SK-N-SH (cell line): ENCODE measurements at regions not wholly inside any gene's neighbourhood (a gene's known extent, or its start where the extent isn't known, plus 50 kb on each side); places are given as distances from the start of the nearest gene placed in this dataset.

Experiments
- CTCF ChIA-PET: fragments of 300-600, 350-600 bp; formaldehyde crosslinking; extraction: SDS; loops from one replicate; lab custom pipeline; 2021; lab: Yijun Ruan, JAX
- POLR2A ChIA-PET: fragments of 350-600 bp; sonication (Branson Sonifier 250); formaldehyde crosslinking; extraction: SDS; loops from one replicate; lab custom pipeline; 2020; ENCODE audit warnings: antibody characterized with exemption, inconsistent platforms; lab: Yijun Ruan, JAX
- DNase-seq: peaks from one replicate; pipeline ENCODE4 v3.0.0; 2012
- H2AFZ ChIP-seq: fragments of 200-600 bp; sonication (generic); 2 replicates; pipeline ENCODE4 v1.8.1; 2016; ENCODE audit warnings: antibody characterized with exemption, mild to moderate bottlenecking, low read depth
- H3F3A ChIP-seq: fragments of 200-600 bp; sonication (generic); replicated peaks from 2 replicates; pipeline ENCODE3; 2016; ENCODE audit warnings: antibody characterized with exemption, mild to moderate bottlenecking; ENCODE audit not compliant: insufficient read depth
- H3K27ac ChIP-seq, 2 experiments: fragments of 200-500 bp in 1 of 2; fragments of 200-600 bp in 1 of 2; sonication (Bioruptor generic) in 1 of 2; sonication (generic), shearing (Covaris generic) in 1 of 2; 2 replicates each; pipeline versions ENCODE4 v1.5.1 to v1.6.1; 2014 to 2016; ENCODE audit warnings: low read depth in 2 of 2, inconsistent platforms in 1 of 2, low read length in 1 of 2, mild to moderate bottlenecking in 1 of 2, mixed read lengths in 1 of 2
- H3K27me3 ChIP-seq: fragments of 200-600 bp; sonication (generic), shearing (Covaris generic); 2 replicates; pipeline ENCODE4 v1.6.1; 2016; ENCODE audit warnings: mixed run types; ENCODE audit not compliant: insufficient read depth
- H3K36me3 ChIP-seq, 2 experiments: fragments of 200-500 bp in 1 of 2; fragments of 200-600 bp in 1 of 2; sonication (Bioruptor generic) in 1 of 2; sonication (generic) in 1 of 2; replicated peaks in 1 of 2; 2 replicates each; pipeline versions ENCODE3 to v1.5.1; 2014 to 2016; ENCODE audit warnings: low read length in 1 of 2, mild to moderate bottlenecking in 1 of 2; ENCODE audit not compliant: insufficient read depth in 2 of 2, control insufficient read depth in 1 of 2
- H3K4me1 ChIP-seq, 2 experiments: fragments of 200-500 bp in 1 of 2; fragments of 200-600 bp in 1 of 2; sonication (Bioruptor generic) in 1 of 2; sonication (generic), shearing (Covaris generic) in 1 of 2; 2 replicates each; pipeline versions ENCODE4 v1.5.1 to v1.6.1; 2014 to 2016; ENCODE audit warnings: low read depth in 1 of 2, low read length in 1 of 2, mixed run types in 1 of 2; ENCODE audit not compliant: insufficient read depth in 2 of 2, control insufficient read depth in 1 of 2
- H3K4me2 ChIP-seq: fragments of 200-600 bp; sonication (generic), shearing (Covaris generic); 2 replicates; pipeline ENCODE4 v1.6.1; 2017; ENCODE audit warnings: mixed run types
- H3K4me3 ChIP-seq, 2 experiments: fragments of 200-500 bp in 1 of 2; fragments of 200-600 bp in 1 of 2; sonication (Bioruptor generic) in 1 of 2; sonication (generic), shearing (Covaris generic) in 1 of 2; 2 replicates each; pipeline versions ENCODE4 v1.5.1 to v1.8.1; 2014 to 2016; ENCODE audit warnings: low read depth in 2 of 2, inconsistent platforms in 1 of 2, low read length in 1 of 2, mild to moderate bottlenecking in 1 of 2, mixed read lengths in 1 of 2, moderate library complexity in 1 of 2
- H3K79me2 ChIP-seq: fragments of 200-600 bp; sonication (generic); 2 replicates; pipeline ENCODE4 v1.8.1; 2017; ENCODE audit warnings: mild to moderate bottlenecking; ENCODE audit not compliant: insufficient read depth
- H3K9ac ChIP-seq: fragments of 200-600 bp; sonication (generic); 2 replicates; pipeline ENCODE4 v1.6.1; 2017; ENCODE audit warnings: mixed run types
- H3K9me2 ChIP-seq: fragments of 200-600 bp; sonication (generic); 2 replicates; pipeline ENCODE4 v1.6.1; 2017; ENCODE audit warnings: mixed run types
- H3K9me3 ChIP-seq: fragments of 200-600 bp; sonication (generic); 2 replicates; pipeline ENCODE4 v1.6.1; 2017; ENCODE audit warnings: mixed run types, mild to moderate bottlenecking, moderate library complexity
- H4K20me1 ChIP-seq: fragments of 200-600 bp; sonication (generic); 2 replicates; pipeline ENCODE4 v1.6.1; 2017; ENCODE audit warnings: mild to moderate bottlenecking, mixed run types; ENCODE audit not compliant: insufficient read depth
- EP300 ChIP-seq, 2 experiments: IDR thresholded peaks; 2 replicates each; pipeline versions ENCODE4 v1.4.0 to v1.6.1; 2012; ENCODE audit warnings: borderline replicate concordance in 1 of 2, low read depth in 1 of 2, low read length in 1 of 2
- FOXJ3 ChIP-seq: sonication (generic); formaldehyde crosslinking; IDR thresholded peaks from 2 replicates; pipeline ENCODE4 v1.5.1; 2020; ENCODE audit warnings: mild to moderate bottlenecking, missing genetic modification reagents
- FOXM1 ChIP-seq: IDR thresholded peaks from 2 replicates; pipeline ENCODE4 v1.4.0; 2012; ENCODE audit warnings: low read depth, mild to moderate bottlenecking
- MAX ChIP-seq: IDR thresholded peaks from 2 replicates; pipeline ENCODE4 v1.4.0; 2012; ENCODE audit warnings: low read depth
- MXI1 ChIP-seq: IDR thresholded peaks from 2 replicates; pipeline ENCODE4 v1.6.1; 2012; ENCODE audit warnings: mild to moderate bottlenecking, low read depth, low read length, improper control_type of control experiment
- NFIC ChIP-seq: IDR thresholded peaks from 2 replicates; pipeline ENCODE4 v1.4.0; 2012; ENCODE audit warnings: borderline replicate concordance
- NRF1 ChIP-seq: IDR thresholded peaks from 2 replicates; pipeline ENCODE4 v1.6.1; 2012; ENCODE audit warnings: low read depth, mild to moderate bottlenecking, low read length
- PBX3 ChIP-seq: IDR thresholded peaks from 2 replicates; pipeline ENCODE4; 2012
- RAD21 ChIP-seq: IDR thresholded peaks from 2 replicates; pipeline ENCODE4 v1.6.1; 2012; ENCODE audit warnings: mild to moderate bottlenecking, low read length
- SMC3 ChIP-seq: IDR thresholded peaks from 2 replicates; pipeline ENCODE4 v1.6.1; 2012; ENCODE audit warnings: low read depth, low read length, improper control_type of control experiment
- TEAD4 ChIP-seq: IDR thresholded peaks from 2 replicates; pipeline ENCODE4 v1.4.0; 2012; ENCODE audit warnings: mild to moderate bottlenecking, borderline replicate concordance; ENCODE audit not compliant: insufficient read depth
- YY1 ChIP-seq: IDR thresholded peaks from 2 replicates; pipeline ENCODE4 v1.4.0; 2012; ENCODE audit warnings: low read depth, mild to moderate bottlenecking
- WGBS: methylation state at CpG from one replicate; pipeline ENCODE4 v1.1.6; 2017; ENCODE audit warnings: low lambda C conversion rate; 5-methylcytosine and 5-hydroxymethylcytosine counted together
- TF ChIP-seq, protein P1 (sequence below): fragments of 200-600 bp; sonication (generic); IDR thresholded peaks from 2 replicates; pipeline ENCODE4 v1.6.1; 2017; ENCODE audit warnings: antibody characterized with exemption, mild to moderate bottlenecking, moderate library complexity

- Histone ChIP-seq H2AFZ (no peak overlapping the region), H3K4me3 (no peak overlapping the region), H3K9ac (no peak overlapping the region), H3K36me3 (no peaks in the 10 kb centered on the region), H3K9me2 (no peaks in the 10 kb centered on the region), H3K27me3 (no peaks in the 10 kb centered on the region), H3K9me3 (no peaks in the 10 kb centered on the region), H3K27ac (no peak overlapping the region), H3K4me1 (peaks cover 0 to 3% of the 10 kb centered on the region in 2 experiments; a peak in 2 of 4 replicates), H4K20me1 (no peaks in the 10 kb centered on the region), H3K4me2 (no peak overlapping the region), H3K79me2 (no peaks in the 10 kb centered on the region), H3F3A (no peaks in the 10 kb centered on the region)
- ChIA-PET POLR2A (no interaction called here), CTCF (no interaction called here)
- TF ChIP-seq NRF1 (no peak), EP300 (IDR thresholded peaks at IDR 0.05; ENCODE audit: borderline replicate concordance in 1 of 2, low read depth in 1 of 2, low read length in 1 of 2) (no peak), FOXJ3 (CRISPR knock-in tag) (no peak), YY1 (no peak), TEAD4 (no peak), NFIC (no peak), MXI1 (no peak), MAX (no peak), PBX3 (no peak)
- TF ChIP-seq, protein P1, sequence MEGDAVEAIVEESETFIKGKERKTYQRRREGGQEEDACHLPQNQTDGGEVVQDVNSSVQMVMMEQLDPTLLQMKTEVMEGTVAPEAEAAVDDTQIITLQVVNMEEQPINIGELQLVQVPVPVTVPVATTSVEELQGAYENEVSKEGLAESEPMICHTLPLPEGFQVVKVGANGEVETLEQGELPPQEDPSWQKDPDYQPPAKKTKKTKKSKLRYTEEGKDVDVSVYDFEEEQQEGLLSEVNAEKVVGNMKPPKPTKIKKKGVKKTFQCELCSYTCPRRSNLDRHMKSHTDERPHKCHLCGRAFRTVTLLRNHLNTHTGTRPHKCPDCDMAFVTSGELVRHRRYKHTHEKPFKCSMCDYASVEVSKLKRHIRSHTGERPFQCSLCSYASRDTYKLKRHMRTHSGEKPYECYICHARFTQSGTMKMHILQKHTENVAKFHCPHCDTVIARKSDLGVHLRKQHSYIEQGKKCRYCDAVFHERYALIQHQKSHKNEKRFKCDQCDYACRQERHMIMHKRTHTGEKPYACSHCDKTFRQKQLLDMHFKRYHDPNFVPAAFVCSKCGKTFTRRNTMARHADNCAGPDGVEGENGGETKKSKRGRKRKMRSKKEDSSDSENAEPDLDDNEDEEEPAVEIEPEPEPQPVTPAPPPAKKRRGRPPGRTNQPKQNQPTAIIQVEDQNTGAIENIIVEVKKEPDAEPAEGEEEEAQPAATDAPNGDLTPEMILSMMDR = no peak
- no peak for DNase-seq
- 89% methylated on average over 3 of the region's 3 CpGs for WGBS
These were observed 144.1 kb downstream of the CEP120 start for GRCh38 chr5:123279136-123279535.

- Histone ChIP-seq H3K9me3 (no peaks in the 10 kb centered on the region), H3K4me3 (no peak overlapping the region), H3K79me2 (no peaks in the 10 kb centered on the region), H4K20me1 (no peaks in the 10 kb centered on the region), H3K4me1 (no peaks in the 10 kb centered on the region; a peak in 2 of 4 replicates), H3K4me2 (no peak overlapping the region), H3K9me2 (no peaks in the 10 kb centered on the region), H3K9ac (no peak overlapping the region), H3K27ac (no peak overlapping the region), H3K27me3 (no peaks in the 10 kb centered on the region), H3F3A (no peaks in the 10 kb centered on the region), H2AFZ (no peak overlapping the region), H3K36me3 (no peaks in the 10 kb centered on the region)
- ChIA-PET POLR2A (no interaction called here), CTCF (no interaction called here)
- DNase-seq = no peak
- TF ChIP-seq RAD21 (no peak), FOXM1 (no peak), TEAD4 (no peak), NFIC (no peak), SMC3 (no peak), NRF1 (no peak)
- 81% methylated on average over 4 of the region's 5 CpGs for WGBS
These were observed 144.9 kb downstream of the CEP120 start for GRCh38 chr5:123278284-123278683.
